KMS-11 (cell line): ENCODE measurements at regions not wholly inside any gene's neighbourhood (a gene's known extent, or its start where the extent isn't known, plus 50 kb on each side); places are given as distances from the start of the nearest gene placed in this dataset.

Source experiments
- H2AFZ ChIP-seq: fragments of 200-600 bp; sonication (generic); 2 replicates; pipeline ENCODE4 v1.6.1; 2016; ENCODE audit warnings: antibody characterized with exemption, mixed run types, low read depth
- H3K27ac ChIP-seq: fragments of 200-600 bp; sonication (generic); 2 replicates; pipeline ENCODE4 v1.6.1; 2016; ENCODE audit warnings: mild to moderate bottlenecking, mixed run types
- H3K27me3 ChIP-seq: fragments of 200-600 bp; sonication (generic); 2 replicates; pipeline ENCODE4 v1.6.1; 2017; ENCODE audit warnings: mild to moderate bottlenecking, low read depth, mixed run types, moderate library complexity; ENCODE audit not compliant: insufficient read depth
- H3K36me3 ChIP-seq: fragments of 200-600 bp; sonication (generic); 2 replicates; pipeline ENCODE4 v1.6.1; 2017; ENCODE audit warnings: mild to moderate bottlenecking, mixed run types; ENCODE audit not compliant: insufficient read depth
- H3K4me1 ChIP-seq: fragments of 200-600 bp; sonication (generic); 2 replicates; pipeline ENCODE4 v1.6.1; 2016; ENCODE audit warnings: mild to moderate bottlenecking, low read depth, mixed run types; ENCODE audit not compliant: poor library complexity, severe bottlenecking
- H3K4me2 ChIP-seq: fragments of 200-600 bp; sonication (generic); 2 replicates; pipeline ENCODE4 v1.7.0; 2016; ENCODE audit warnings: mild to moderate bottlenecking, mixed run types
- H3K4me3 ChIP-seq: fragments of 200-600 bp; sonication (generic); IDR thresholded peaks from 2 replicates; pipeline ENCODE4 v1.6.1; 2017; ENCODE audit warnings: low read depth, low read length, mixed read lengths; ENCODE audit not compliant: insufficient read depth
- H3K79me2 ChIP-seq: fragments of 200-600 bp; sonication (generic); 2 replicates; pipeline ENCODE4 v1.6.1; 2016; ENCODE audit warnings: low read depth, mixed run types; ENCODE audit not compliant: insufficient read depth
- H3K9ac ChIP-seq: fragments of 200-600 bp; sonication (generic); 2 replicates; pipeline ENCODE4 v1.6.1; 2016; ENCODE audit warnings: mild to moderate bottlenecking, mixed run types
- H4K20me1 ChIP-seq: fragments of 200-600 bp; sonication (generic); 2 replicates; pipeline ENCODE4 v1.6.1; 2016; ENCODE audit warnings: mild to moderate bottlenecking, mixed run types; ENCODE audit not compliant: insufficient read depth
- TF ChIP-seq, protein P1 (sequence below): fragments of 200-600 bp; sonication (generic); conservative IDR thresholded peaks from 2 replicates; pipeline ENCODE4 v1.6.1; 2017; ENCODE audit warnings: low read depth, mild to moderate bottlenecking, antibody characterized with exemption, low read length, moderate library complexity, mixed read lengths

DNA sequence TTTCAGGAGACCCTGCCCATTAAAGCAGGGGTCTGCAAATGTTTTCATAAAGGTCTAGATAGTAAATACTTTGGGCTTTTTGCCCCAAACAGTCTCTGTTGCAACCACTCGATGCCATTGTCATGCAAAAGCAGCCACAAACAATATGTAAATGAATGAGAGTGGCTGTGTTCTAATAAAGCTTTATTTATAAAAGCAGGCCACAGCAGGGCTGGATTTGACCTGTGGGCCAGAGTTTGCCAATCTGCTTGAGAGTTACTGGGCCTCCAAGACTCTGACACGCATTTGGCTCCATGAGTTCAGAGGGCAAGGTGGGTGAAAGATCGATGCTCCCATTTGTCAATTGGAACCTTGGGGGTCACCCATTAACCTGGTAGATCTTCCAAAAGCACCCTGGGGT is 217.3 kb upstream of the SDK2 start:
- H4K20me1 ChIP-seq: no peaks in the 10 kb centered on the region
- no peaks in the 10 kb centered on the region for H3K36me3 ChIP-seq
- no peak overlapping the region for H2AFZ ChIP-seq
- peaks cover 18% of the 10 kb centered on the region; the same call in 1 of the 2 replicates for H3K27me3 ChIP-seq
- no peaks in the 10 kb centered on the region for H3K79me2 ChIP-seq
- no peak overlapping the region for H3K4me2 ChIP-seq
- no peak overlapping the region for H3K27ac ChIP-seq
- no peaks in the 10 kb centered on the region for H3K4me1 ChIP-seq
- no peak overlapping the region for H3K9ac ChIP-seq
- H3K4me3 ChIP-seq: no peak overlapping the region
- TF ChIP-seq, protein P1, sequence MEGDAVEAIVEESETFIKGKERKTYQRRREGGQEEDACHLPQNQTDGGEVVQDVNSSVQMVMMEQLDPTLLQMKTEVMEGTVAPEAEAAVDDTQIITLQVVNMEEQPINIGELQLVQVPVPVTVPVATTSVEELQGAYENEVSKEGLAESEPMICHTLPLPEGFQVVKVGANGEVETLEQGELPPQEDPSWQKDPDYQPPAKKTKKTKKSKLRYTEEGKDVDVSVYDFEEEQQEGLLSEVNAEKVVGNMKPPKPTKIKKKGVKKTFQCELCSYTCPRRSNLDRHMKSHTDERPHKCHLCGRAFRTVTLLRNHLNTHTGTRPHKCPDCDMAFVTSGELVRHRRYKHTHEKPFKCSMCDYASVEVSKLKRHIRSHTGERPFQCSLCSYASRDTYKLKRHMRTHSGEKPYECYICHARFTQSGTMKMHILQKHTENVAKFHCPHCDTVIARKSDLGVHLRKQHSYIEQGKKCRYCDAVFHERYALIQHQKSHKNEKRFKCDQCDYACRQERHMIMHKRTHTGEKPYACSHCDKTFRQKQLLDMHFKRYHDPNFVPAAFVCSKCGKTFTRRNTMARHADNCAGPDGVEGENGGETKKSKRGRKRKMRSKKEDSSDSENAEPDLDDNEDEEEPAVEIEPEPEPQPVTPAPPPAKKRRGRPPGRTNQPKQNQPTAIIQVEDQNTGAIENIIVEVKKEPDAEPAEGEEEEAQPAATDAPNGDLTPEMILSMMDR: no peak

DNA sequence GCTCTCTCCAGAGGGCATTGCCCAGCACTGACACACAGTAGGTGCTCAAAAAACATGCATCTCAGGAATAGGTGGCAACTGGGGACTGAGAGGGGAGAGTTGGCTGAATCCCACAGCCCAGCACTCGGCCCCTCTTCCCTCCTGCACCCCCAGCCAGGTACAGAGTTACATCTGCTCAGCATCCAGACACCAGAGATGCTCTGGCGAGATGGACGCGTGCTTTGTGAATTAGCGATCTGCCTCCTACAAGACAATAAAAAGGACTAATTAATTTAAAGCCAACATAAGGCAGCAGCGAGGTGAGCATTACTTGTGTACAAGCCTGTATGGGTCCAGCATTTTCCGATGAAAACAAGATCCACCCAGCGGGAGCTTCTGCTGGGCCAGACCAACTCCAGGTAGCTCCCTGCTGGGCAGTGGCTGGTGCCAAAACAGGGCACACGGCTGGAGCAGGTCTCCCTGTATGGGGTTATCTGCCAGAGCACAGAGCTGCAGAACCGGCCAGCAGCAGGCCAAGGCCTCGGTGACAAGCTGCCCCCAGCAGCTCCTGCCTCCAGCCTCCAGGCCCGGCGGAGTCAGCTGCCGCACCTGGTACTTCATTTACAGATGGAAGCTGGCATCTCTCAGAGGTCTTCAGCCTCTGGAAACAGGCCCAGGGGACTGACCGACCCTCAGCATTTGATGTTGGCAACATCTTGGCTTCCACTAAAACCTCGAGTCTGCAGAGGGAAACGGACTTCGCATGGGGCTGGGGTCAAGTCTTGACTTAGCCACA is 219.7 kb upstream of the SDK2 start:
- H3K36me3 ChIP-seq: no peaks in the 10 kb centered on the region
- no peak overlapping the region for H3K4me2 ChIP-seq
- TF ChIP-seq, protein P1: no peak
- H3K4me1 ChIP-seq: no peaks in the 10 kb centered on the region
- H3K27me3 ChIP-seq: peaks cover 29% of the 10 kb centered on the region; the same call in 1 of the 2 replicates
- H4K20me1 ChIP-seq: no peaks in the 10 kb centered on the region
- H3K27ac ChIP-seq: no peak overlapping the region
- H3K79me2 ChIP-seq: no peaks in the 10 kb centered on the region
- H2AFZ ChIP-seq: no peak overlapping the region
- H3K9ac ChIP-seq: no peak overlapping the region
- H3K4me3 ChIP-seq: no peak overlapping the region

DNA sequence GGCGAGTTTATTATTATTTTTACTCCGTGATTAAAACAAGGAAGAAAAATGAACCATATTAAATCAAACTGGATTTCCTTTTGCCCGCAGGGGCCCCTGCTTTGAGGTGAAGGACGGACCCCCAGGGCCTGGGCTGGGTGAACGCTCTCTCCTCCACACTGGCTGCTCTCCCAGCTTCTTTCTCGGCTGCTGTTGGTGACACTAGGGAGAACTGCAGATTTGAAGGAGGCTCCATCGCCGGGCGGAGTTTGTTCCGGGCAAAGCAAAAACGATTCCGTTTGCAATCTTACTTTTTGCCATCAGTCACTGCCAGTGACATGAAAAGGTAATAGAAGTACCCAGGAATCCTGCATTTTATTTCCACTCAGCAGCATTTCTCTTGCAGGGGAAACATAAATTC is 221.6 kb upstream of the SDK2 start:
- Histone ChIP-seq H3K4me3 (no peak overlapping the region), H4K20me1 (no peaks in the 10 kb centered on the region), H3K27me3 (peaks cover 33% of the 10 kb centered on the region; the same call in 1 of the 2 replicates), H3K27ac (no peak overlapping the region), H3K4me2 (no peak overlapping the region), H2AFZ (no peak overlapping the region), H3K4me1 (no peaks in the 10 kb centered on the region), H3K79me2 (no peaks in the 10 kb centered on the region), H3K36me3 (no peaks in the 10 kb centered on the region), H3K9ac (no peak overlapping the region)
- TF ChIP-seq, protein P1: no peak

DNA sequence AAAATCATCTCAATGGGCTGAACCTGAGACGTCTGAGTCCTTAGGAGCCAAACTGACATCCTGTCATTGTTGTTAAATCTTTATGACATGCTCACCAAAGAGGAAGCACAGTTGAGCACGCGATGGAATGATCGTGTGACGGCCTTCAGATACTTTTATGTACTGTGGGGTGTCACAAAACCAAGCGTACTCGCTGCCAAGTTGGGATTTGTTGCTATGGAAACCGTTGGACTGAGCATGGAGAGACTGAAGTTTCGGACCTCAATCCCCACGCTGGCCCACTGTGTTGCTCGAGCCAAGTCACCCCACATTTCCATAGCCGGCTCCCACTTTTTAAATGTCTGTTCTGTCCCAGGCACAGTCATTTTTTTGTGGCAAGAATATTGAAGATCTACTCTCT is 222.8 kb upstream of the SDK2 start:
- TF ChIP-seq, protein P1: no peak
- peaks cover 30% of the 10 kb centered on the region; the same call in 1 of the 2 replicates for H3K27me3 ChIP-seq

More for the DNA sequence above, 222.8 kb upstream of the SDK2 start:
- Histone ChIP-seq H4K20me1 (no peaks in the 10 kb centered on the region), H2AFZ (no peak overlapping the region), H3K9ac (no peak overlapping the region), H3K27ac (no peak overlapping the region), H3K4me1 (no peaks in the 10 kb centered on the region), H3K4me3 (no peak overlapping the region), H3K4me2 (no peak overlapping the region), H3K36me3 (no peaks in the 10 kb centered on the region), H3K79me2 (no peaks in the 10 kb centered on the region)
